HG03469 (cell line): ENCODE measurements at regions not wholly inside any gene's neighbourhood (a gene's known extent, or its start where the extent isn't known, plus 50 kb on each side); places are given as distances from the start of the nearest gene placed in this dataset.
"Not testable (repeated sequence)": the region's sequence is repeated elsewhere in the genome, so short reads cannot be mapped to it uniquely, and the experiment has no call there.

Experiments used
- ATAC-seq: cut with Tn5 transposase; IDR thresholded peaks from one replicate; pipeline ENCODE4 v1.9.1; 2021; ENCODE audit warnings: mild to moderate bottlenecking, moderate library complexity, moderate number of reproducible peaks; ENCODE audit not compliant: unreplicated experiment

GRCh38 chr16:14384745-14385144 is 245.3 kb downstream of the PARN start:
- no peak for ATAC-seq

GRCh38 chr16:14383844-14384243 is 246.2 kb downstream of the PARN start:
- not testable (repeated sequence) for ATAC-seq

- ATAC-seq: no peak
Measured at GRCh38 chr16:14378689-14379467, 251.2 kb downstream of the PARN start.

GRCh38 chr16:14378131-14378551 is 251.9 kb downstream of the PARN start:
- ATAC-seq: no peak

- ATAC-seq: no peak
Measured at GRCh38 chr16:14377326-14377725, 252.7 kb downstream of the PARN start.

- ATAC-seq: no peak
Measured at GRCh38 chr16:14375132-14375491, 254.9 kb downstream of the PARN start.

- ATAC-seq: no peak
Measured at GRCh38 chr16:14374451-14375131, 255.5 kb downstream of the PARN start.

- no peak for ATAC-seq
Measured at GRCh38 chr16:14373896-14374295, 256.2 kb downstream of the PARN start.

GRCh38 chr16:14373406-14373805 is 256.7 kb downstream of the PARN start:
- ATAC-seq: no peak

GRCh38 chr16:14372471-14372870 is 257.6 kb downstream of the PARN start:
- ATAC-seq: no peak

- ATAC-seq: no peak
Measured at GRCh38 chr16:14371778-14372431, 258.2 kb downstream of the PARN start.

- ATAC-seq: no peak
Measured at GRCh38 chr16:14370736-14371234, 259.3 kb downstream of the PARN start.

GRCh38 chr16:14369734-14370598 is 260.1 kb downstream of the PARN start:
- no peak for ATAC-seq

- no peak for ATAC-seq
Measured at GRCh38 chr16:14368399-14368798, 261.7 kb downstream of the PARN start.

- no peak for ATAC-seq
Measured at GRCh38 chr16:14366974-14367707, 262.9 kb downstream of the PARN start.

- no peak for ATAC-seq
Measured at GRCh38 chr16:14366447-14366846, 263.6 kb downstream of the PARN start.

- no peak for ATAC-seq
Measured at GRCh38 chr16:14365200-14365851, 264.7 kb downstream of the PARN start.

GRCh38 chr16:14364386-14365199 is 265.5 kb downstream of the PARN start:
- no peak for ATAC-seq

- no peak for ATAC-seq
Measured at GRCh38 chr16:14364112-14364385, 266.0 kb downstream of the PARN start.
